GM18517 (cell line): ENCODE measurements at regions not wholly inside any gene's neighbourhood (a gene's known extent, or its start where the extent isn't known, plus 50 kb on each side); places are given as distances from the start of the nearest gene placed in this dataset.

Source experiments
- ATAC-seq: cut with Tn5 transposase; IDR thresholded peaks from one replicate; pipeline ENCODE4 v1.9.1; 2021; ENCODE audit warnings: mild to moderate bottlenecking, moderate library complexity; ENCODE audit not compliant: unreplicated experiment

- no peak for ATAC-seq
These were observed 365.4 kb downstream of the ISL1 start for GRCh38 chr5:51748647-51749046.
